H9 (cell line): ENCODE measurements at regions not wholly inside any gene's neighbourhood (a gene's known extent, or its start where the extent isn't known, plus 50 kb on each side); places are given as distances from the start of the nearest gene placed in this dataset.

ENCODE experiments used
- DNase-seq: peaks from one replicate; pipeline ENCODE4 v3.0.0-alpha.2; 2017
- H2AFZ ChIP-seq: one replicate; pipeline ENCODE4 v1.6.1; 2013; ENCODE audit warnings: mild to moderate bottlenecking, low read length, control low read depth, moderate library complexity
- H2AK5ac ChIP-seq: 2 replicates; pipeline ENCODE4 v1.6.1; 2013; ENCODE audit warnings: low read length, control low read depth, mixed read lengths; ENCODE audit not compliant: insufficient read length
- H2BK120ac ChIP-seq: one replicate; pipeline ENCODE4 v1.6.1; 2013; ENCODE audit warnings: low read depth, mild to moderate bottlenecking, low read length, control low read depth, inconsistent platforms; ENCODE audit not compliant: poor library complexity, severe bottlenecking
- H2BK12ac ChIP-seq: 2 replicates; pipeline ENCODE4 v1.6.1; 2013; ENCODE audit warnings: low read length, control low read depth, mixed read lengths, low read depth; ENCODE audit not compliant: insufficient read length
- H2BK15ac ChIP-seq: 2 replicates; pipeline ENCODE4 v1.6.1; 2013; ENCODE audit warnings: low read depth, low read length, control low read depth
- H2BK20ac ChIP-seq: one replicate; pipeline ENCODE4 v1.6.1; 2013; ENCODE audit warnings: low read depth, mild to moderate bottlenecking, low read length, control low read depth, inconsistent platforms; ENCODE audit not compliant: poor library complexity, severe bottlenecking
- H2BK5ac ChIP-seq: 2 replicates; pipeline ENCODE4 v1.6.1; 2013; ENCODE audit warnings: low read length, control low read depth, mixed read lengths; ENCODE audit not compliant: insufficient read length
- H3K14ac ChIP-seq: 2 replicates; pipeline ENCODE4 v1.6.1; 2013; ENCODE audit warnings: low read length, control low read depth; ENCODE audit not compliant: insufficient read depth
- H3K18ac ChIP-seq: 2 replicates; pipeline ENCODE4 v1.6.1; 2013; ENCODE audit warnings: low read depth, mild to moderate bottlenecking, mixed read lengths, low read length, control low read depth; ENCODE audit not compliant: insufficient read length
- H3K23ac ChIP-seq: 2 replicates; pipeline ENCODE4 v1.6.1; 2013; ENCODE audit warnings: low read length, control low read depth, mixed read lengths, low read depth; ENCODE audit not compliant: insufficient read length
- H3K23me2 ChIP-seq: 2 replicates; pipeline ENCODE4 v1.6.1; 2013; ENCODE audit warnings: low read depth, mild to moderate bottlenecking, mixed read lengths, low read length, control low read depth; ENCODE audit not compliant: insufficient read length, poor library complexity, severe bottlenecking
- H3K27ac ChIP-seq: 2 replicates; pipeline ENCODE4 v1.5.1; 2013; ENCODE audit warnings: low read length, control low read depth, mixed read lengths, low read depth; ENCODE audit not compliant: insufficient read length
- H3K27me3 ChIP-seq: 2 replicates; pipeline ENCODE4 v1.6.1; 2013; ENCODE audit warnings: low read length, control low read depth, inconsistent platforms; ENCODE audit not compliant: insufficient read depth
- H3K4ac ChIP-seq: 2 replicates; pipeline ENCODE4 v1.6.1; 2013; ENCODE audit warnings: low read depth, mild to moderate bottlenecking, control low read depth, inconsistent platforms, low read length, moderate library complexity
- H3K4me1 ChIP-seq: 2 replicates; pipeline ENCODE4 v1.6.1; 2013; ENCODE audit warnings: low read length, control low read depth, inconsistent platforms; ENCODE audit not compliant: insufficient read depth
- H3K4me2 ChIP-seq: 2 replicates; pipeline ENCODE4 v1.6.1; 2013; ENCODE audit warnings: low read length, control low read depth, mixed read lengths; ENCODE audit not compliant: insufficient read length, insufficient read depth
- H3K56ac ChIP-seq: 2 replicates; pipeline ENCODE4 v1.6.1; 2013; ENCODE audit warnings: low read depth, mild to moderate bottlenecking, mixed read lengths, low read length, control low read depth; ENCODE audit not compliant: insufficient read length
- H3K79me1 ChIP-seq: 2 replicates; pipeline ENCODE4 v1.6.1; 2013; ENCODE audit warnings: low read depth, mild to moderate bottlenecking, moderate library complexity, low read length, control low read depth, inconsistent platforms; ENCODE audit not compliant: insufficient read depth, poor library complexity, severe bottlenecking
- H3K79me2 ChIP-seq: 2 replicates; pipeline ENCODE4 v1.6.1; 2013; ENCODE audit warnings: low read length, control low read depth, inconsistent platforms; ENCODE audit not compliant: insufficient read depth
- H3K9ac ChIP-seq: 2 replicates; pipeline ENCODE4 v1.6.1; 2013; ENCODE audit warnings: low read length, control low read depth, mixed read lengths; ENCODE audit not compliant: insufficient read length; ENCODE audit errors: extremely low read depth
- H3K9me3 ChIP-seq: one replicate; pipeline ENCODE4 v1.6.1; 2013; ENCODE audit warnings: low read depth, low read length, inconsistent platforms; ENCODE audit not compliant: control insufficient read depth
- H3T11ph ChIP-seq: one replicate; pipeline ENCODE4 v1.6.1; 2013; ENCODE audit warnings: mild to moderate bottlenecking, low read length, control low read depth, inconsistent platforms
- H4K20me1 ChIP-seq: one replicate; pipeline ENCODE4 v1.6.1; 2013; ENCODE audit not compliant: control insufficient read depth, insufficient read length, insufficient read depth
- H4K5ac ChIP-seq: 2 replicates; pipeline ENCODE4 v1.6.1; 2013; ENCODE audit warnings: low read depth, mild to moderate bottlenecking, mixed read lengths, low read length, control low read depth; ENCODE audit not compliant: insufficient read length
- H4K8ac ChIP-seq: replicated peaks from 2 replicates; pipeline ENCODE4 v1.6.1; 2013; ENCODE audit warnings: low read length, control low read depth, mixed read lengths, low read depth; ENCODE audit not compliant: insufficient read length
- H4K91ac ChIP-seq: 2 replicates; pipeline ENCODE4 v1.6.1; 2013; ENCODE audit warnings: low read depth, mild to moderate bottlenecking, moderate library complexity, mixed read lengths, low read length, control low read depth; ENCODE audit not compliant: insufficient read length
- H3K27ac Mint-ChIP-seq, 3 experiments: 2 replicates in 2 of 3; 3 replicates in 1 of 3; pipeline ENCODE4 v1.8.0; 2020 to 2021; ENCODE audit warnings: mixed read lengths in 3 of 3, mild to moderate bottlenecking in 1 of 3, moderate library complexity in 1 of 3
- H3K27me3 Mint-ChIP-seq: 2 replicates; pipeline ENCODE4 v1.8.0; 2021; ENCODE audit warnings: low read depth, mild to moderate bottlenecking, moderate library complexity, mixed read lengths
- H3K36me3 Mint-ChIP-seq, 3 experiments: 2 replicates in 2 of 3; 3 replicates in 1 of 3; pipeline ENCODE4 v1.8.0; 2020 to 2021; ENCODE audit warnings: low read depth in 3 of 3, mixed read lengths in 3 of 3; ENCODE audit not compliant: insufficient read depth in 1 of 3
- H3K4me1 Mint-ChIP-seq, 2 experiments: 2 replicates each; pipeline ENCODE4 v1.8.0; 2020; ENCODE audit warnings: mixed read lengths in 2 of 2
- H3K4me3 Mint-ChIP-seq, 2 experiments: 2 replicates in 1 of 2; 3 replicates in 1 of 2; pipeline ENCODE4 v1.8.0; 2020 to 2021; ENCODE audit warnings: mild to moderate bottlenecking in 2 of 2, mixed read lengths in 2 of 2, moderate library complexity in 1 of 2
- H3K9me3 Mint-ChIP-seq, 2 experiments: 2 replicates in 1 of 2; 3 replicates in 1 of 2; pipeline ENCODE4 v1.8.0; 2020; ENCODE audit warnings: mild to moderate bottlenecking in 2 of 2, mixed read lengths in 2 of 2, moderate library complexity in 1 of 2
- WGBS: extraction: QIAGEN DNeasy Blood & Tissue Kit; methylation state at CpG from one replicate; pipeline ENCODE4 v1.1.7; 2013; ENCODE audit warnings: missing lambda C conversion rate, low lambda C conversion rate, mixed read lengths; ENCODE audit not compliant: insufficient read length; ENCODE audit errors: extremely low coverage; 5-methylcytosine and 5-hydroxymethylcytosine counted together
- TF ChIP-seq, protein P1 (sequence below): fragments of 200-600 bp; sonication (generic); conservative IDR thresholded peaks from 3 replicates; pipeline ENCODE4 v1.8.0; 2021; ENCODE audit warnings: antibody characterized with exemption, mild to moderate bottlenecking

GRCh38 chr7:33680682-33681081 is 224.7 kb upstream of the BMPER start:
- WGBS = no CpG with 5 or more reads among the region's 2 CpGs

More at GRCh38 chr7:33680682-33681081, 224.7 kb upstream of the BMPER start:
- Mint-ChIP-seq H3K27ac (no peak overlapping the region), H3K4me3 (no peak overlapping the region), H3K36me3 (no peaks in the 10 kb centered on the region), H3K4me1 (no peaks in the 10 kb centered on the region), H3K27me3 (no peaks in the 10 kb centered on the region), H3K9me3 (no peaks in the 10 kb centered on the region)
- Histone ChIP-seq H3K56ac (no peak overlapping the region), H4K91ac (no peak overlapping the region), H3K18ac (no peak overlapping the region), H2BK5ac (no peak overlapping the region), H4K5ac (no peak overlapping the region), H4K8ac (no peak overlapping the region), H2BK120ac (no peak overlapping the region), H2AFZ (no peak overlapping the region), H3K9me3 (no peaks in the 10 kb centered on the region), H3K4me2 (no peak overlapping the region), H3K27me3 (no peaks in the 10 kb centered on the region), H2BK12ac (no peak overlapping the region), H3K79me1 (no peaks in the 10 kb centered on the region), H3K23me2 (no peaks in the 10 kb centered on the region), H3K9ac (no peak overlapping the region), H2BK15ac (no peak overlapping the region), H4K20me1 (no peaks in the 10 kb centered on the region), H3K14ac (no peak overlapping the region), H3K79me2 (no peaks in the 10 kb centered on the region), H2BK20ac (no peak overlapping the region), H3K23ac (no peak overlapping the region), H3K4me1 (no peaks in the 10 kb centered on the region), H3K27ac (no peak overlapping the region), H3K4ac (no peak overlapping the region), H3T11ph (no peak overlapping the region), H2AK5ac (no peak overlapping the region)
- DNase-seq = no peak
- TF ChIP-seq, protein P1, sequence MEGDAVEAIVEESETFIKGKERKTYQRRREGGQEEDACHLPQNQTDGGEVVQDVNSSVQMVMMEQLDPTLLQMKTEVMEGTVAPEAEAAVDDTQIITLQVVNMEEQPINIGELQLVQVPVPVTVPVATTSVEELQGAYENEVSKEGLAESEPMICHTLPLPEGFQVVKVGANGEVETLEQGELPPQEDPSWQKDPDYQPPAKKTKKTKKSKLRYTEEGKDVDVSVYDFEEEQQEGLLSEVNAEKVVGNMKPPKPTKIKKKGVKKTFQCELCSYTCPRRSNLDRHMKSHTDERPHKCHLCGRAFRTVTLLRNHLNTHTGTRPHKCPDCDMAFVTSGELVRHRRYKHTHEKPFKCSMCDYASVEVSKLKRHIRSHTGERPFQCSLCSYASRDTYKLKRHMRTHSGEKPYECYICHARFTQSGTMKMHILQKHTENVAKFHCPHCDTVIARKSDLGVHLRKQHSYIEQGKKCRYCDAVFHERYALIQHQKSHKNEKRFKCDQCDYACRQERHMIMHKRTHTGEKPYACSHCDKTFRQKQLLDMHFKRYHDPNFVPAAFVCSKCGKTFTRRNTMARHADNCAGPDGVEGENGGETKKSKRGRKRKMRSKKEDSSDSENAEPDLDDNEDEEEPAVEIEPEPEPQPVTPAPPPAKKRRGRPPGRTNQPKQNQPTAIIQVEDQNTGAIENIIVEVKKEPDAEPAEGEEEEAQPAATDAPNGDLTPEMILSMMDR = no peak
